ENCODE measurements at regions not wholly inside any gene's neighbourhood (a gene's known extent, or its start where the extent isn't known, plus 50 kb on each side); places are given as distances from the start of the nearest gene placed in this dataset.

GRCh38 chr10:29962166-29962850 lies 97.1 kb downstream of the JCAD start:
- DNase-seq: no peak

- no peak for DNase-seq
These were observed 98.0 kb downstream of the JCAD start for GRCh38 chr10:29961351-29961750.

- DNase-seq: no peak
These were observed 99.1 kb downstream of the JCAD start for GRCh38 chr10:29960261-29960660.

- DNase-seq: no peak
These were observed 99.8 kb downstream of the JCAD start for GRCh38 chr10:29959586-29959985.

GRCh38 chr10:29958440-29958839 lies 100.9 kb downstream of the JCAD start:
- DNase-seq: no peak

- DNase-seq: peak; percentile 77
These were observed 101.5 kb downstream of the JCAD start for GRCh38 chr10:29957907-29958331.

- no peak for DNase-seq
These were observed 102.2 kb downstream of the JCAD start for GRCh38 chr10:29957236-29957635.

- no peak for DNase-seq
These were observed 103.0 kb downstream of the JCAD start for GRCh38 chr10:29956335-29956924.

GRCh38 chr10:29955329-29955935 lies 104.0 kb downstream of the JCAD start:
- peak; percentile 38 for DNase-seq

- peak; percentile 89 for DNase-seq
These were observed 107.9 kb downstream of the JCAD start for GRCh38 chr10:29951441-29951931.

GRCh38 chr10:29950391-29950790 lies 109.0 kb downstream of the JCAD start:
- peak; percentile 55 for DNase-seq

GRCh38 chr10:29949411-29950011 lies 109.9 kb downstream of the JCAD start:
- peak; percentile 99 for DNase-seq

- DNase-seq: no peak
These were observed 110.5 kb downstream of the JCAD start for GRCh38 chr10:29948881-29949355.

GRCh38 chr10:29947701-29948060 lies 111.7 kb downstream of the JCAD start:
- no peak for DNase-seq

GRCh38 chr10:29946953-29947700 lies 112.3 kb downstream of the JCAD start:
- DNase-seq: peak; percentile 94

- DNase-seq: no peak
These were observed 112.8 kb downstream of the JCAD start for GRCh38 chr10:29946614-29946952.

GRCh38 chr10:29941476-29941875 lies 117.9 kb downstream of the JCAD start:
- DNase-seq: no peak

- no peak for DNase-seq
These were observed 126.4 kb downstream of the JCAD start for GRCh38 chr10:29932991-29933390.

GRCh38 chr10:29931833-29932232 lies 127.6 kb downstream of the JCAD start:
- DNase-seq: no peak

GRCh38 chr10:29929006-29929405 lies 130.4 kb downstream of the JCAD start:
- no peak for DNase-seq

- peak; percentile 72 for DNase-seq
These were observed 132.7 kb downstream of the JCAD start for GRCh38 chr10:29926693-29927048.

GRCh38 chr10:29925771-29926692 lies 133.4 kb downstream of the JCAD start:
- no peak for DNase-seq
